GM23248 (cell line): ENCODE measurements at regions not wholly inside any gene's neighbourhood (a gene's known extent, or its start where the extent isn't known, plus 50 kb on each side); places are given as distances from the start of the nearest gene placed in this dataset.
A peak's percentile ranks its signal among the peaks of the same experiment; 100 is the strongest.

Experiments used
- DNase-seq: peaks from one replicate; pipeline ENCODE4 v3.0.0-alpha.2; 2015
- H2AFZ ChIP-seq: fragments of 200-600 bp; sonication (generic); 2 replicates; pipeline ENCODE4 v1.6.1; 2016; ENCODE audit warnings: antibody characterized with exemption
- H3F3A ChIP-seq: fragments of 200-600 bp; sonication (generic); 2 replicates; pipeline ENCODE4 v1.6.1; 2016; ENCODE audit warnings: mild to moderate bottlenecking, antibody characterized with exemption, mixed run types; ENCODE audit not compliant: insufficient read depth
- H3K27ac ChIP-seq: fragments of 200-600 bp; sonication (generic); 2 replicates; pipeline ENCODE4 v1.5.1; 2016; ENCODE audit warnings: mild to moderate bottlenecking
- H3K27me3 ChIP-seq: fragments of 200-600 bp; sonication (generic); replicated peaks from 2 replicates; pipeline ENCODE4 v1.6.1; 2016; ENCODE audit warnings: mild to moderate bottlenecking; ENCODE audit not compliant: insufficient read depth
- H3K36me3 ChIP-seq: fragments of 200-600 bp; sonication (generic); 2 replicates; pipeline ENCODE4 v1.6.1; 2016; ENCODE audit warnings: low read depth, mild to moderate bottlenecking
- H3K4me1 ChIP-seq: fragments of 200-600 bp; sonication (generic); 2 replicates; pipeline ENCODE4 v1.6.1; 2016; ENCODE audit warnings: mild to moderate bottlenecking; ENCODE audit not compliant: insufficient read depth
- H3K4me2 ChIP-seq: fragments of 200-600 bp; sonication (generic); one replicate; pipeline ENCODE4 v1.6.1; 2016; ENCODE audit warnings: mild to moderate bottlenecking; ENCODE audit not compliant: unreplicated experiment
- H3K4me3 ChIP-seq: fragments of 200-600 bp; sonication (generic); 2 replicates; pipeline ENCODE4 v1.5.1; 2016; ENCODE audit warnings: mild to moderate bottlenecking
- H3K79me2 ChIP-seq: fragments of 200-600 bp; sonication (generic); 2 replicates; pipeline ENCODE4 v1.6.1; 2016; ENCODE audit warnings: mild to moderate bottlenecking; ENCODE audit not compliant: insufficient read depth
- H3K9ac ChIP-seq: fragments of 200-600 bp; sonication (generic); 2 replicates; pipeline ENCODE4 v1.6.1; 2016; ENCODE audit warnings: mild to moderate bottlenecking
- H3K9me2 ChIP-seq: fragments of 200-600 bp; sonication (generic); 2 replicates; pipeline ENCODE4 v1.6.1; 2016; ENCODE audit warnings: mixed run types, mild to moderate bottlenecking, moderate library complexity; ENCODE audit not compliant: insufficient read depth
- H3K9me3 ChIP-seq: fragments of 200-600 bp; sonication (generic); one replicate; pipeline ENCODE4 v1.6.1; 2017; ENCODE audit warnings: low read depth
- H4K20me1 ChIP-seq: fragments of 200-600 bp; sonication (generic); 2 replicates; pipeline ENCODE4 v1.6.0; 2016; ENCODE audit not compliant: insufficient read depth
- EZH2 ChIP-seq: fragments of 200-600 bp; sonication (generic); IDR thresholded peaks from 2 replicates; pipeline ENCODE4 v1.6.1; 2018; ENCODE audit warnings: antibody characterized with exemption, mild to moderate bottlenecking; ENCODE audit not compliant: insufficient read depth, poor library complexity, severe bottlenecking
- EZH2phosphoT487 ChIP-seq: fragments of 200-600 bp; sonication (generic); IDR thresholded peaks from 2 replicates; pipeline ENCODE4 v1.6.1; 2018; ENCODE audit warnings: antibody characterized with exemption, moderate library complexity, mild to moderate bottlenecking, low read depth; ENCODE audit not compliant: insufficient read depth
- WGBS, 2 experiments: methylation state at CpG; one replicate each; pipeline ENCODE4 v1.1.6; 2015 to 2017; ENCODE audit warnings: low lambda C conversion rate in 2 of 2, low coverage in 1 of 2; ENCODE audit errors: missing lambda C conversion rate in 2 of 2; 5-methylcytosine and 5-hydroxymethylcytosine counted together
- in situ Hi-C: fragments of 300-500 bp; cut with MboI; formaldehyde crosslinking; loops from 2 replicates; pipeline ENCODE4 v1.15.0; 2020

- Histone ChIP-seq H3K4me1 (no peaks in the 10 kb centered on the region), H4K20me1 (no peaks in the 10 kb centered on the region; the same call in 1 of the 2 replicates), H3F3A (no peaks in the 10 kb centered on the region), H3K27me3 (peaks cover 6% of the 10 kb centered on the region), H3K79me2 (no peaks in the 10 kb centered on the region), H3K9me3 (no peaks in the 10 kb centered on the region), H3K9ac (no peak overlapping the region), H2AFZ (no peak overlapping the region), H3K4me2 (no peak overlapping the region), H3K36me3 (no peaks in the 10 kb centered on the region), H3K4me3 (no peak overlapping the region), H3K27ac (no peak overlapping the region), H3K9me2 (no peaks in the 10 kb centered on the region)
- no peak for TF ChIP-seq EZH2
- TF ChIP-seq EZH2phosphoT487: no peak
- in situ Hi-C loops: no loop called here
- DNase-seq: no peak
- 79 to 85% methylated on average over 6 of the region's 6 CpGs for WGBS, 2 experiments
Measured at GRCh38 chr22:26979294-26979693, 321.9 kb downstream of the MIAT start.

GRCh38 chr22:26981111-26981510 lies 323.7 kb downstream of the MIAT start:
- H3K9ac ChIP-seq: no peak overlapping the region
- H2AFZ ChIP-seq: no peak overlapping the region
- H4K20me1 ChIP-seq: no peaks in the 10 kb centered on the region; the same call in 1 of the 2 replicates
- H3K9me3 ChIP-seq: no peaks in the 10 kb centered on the region
- H3K9me2 ChIP-seq: no peaks in the 10 kb centered on the region
- in situ Hi-C loops: no loop called here
- TF ChIP-seq EZH2: no peak
- no peak for TF ChIP-seq EZH2phosphoT487
- H3K79me2 ChIP-seq: no peaks in the 10 kb centered on the region
- no peaks in the 10 kb centered on the region for H3K4me1 ChIP-seq
- H3K27me3 ChIP-seq: peaks cover 12% of the 10 kb centered on the region; the same call in 1 of the 2 replicates
- no peaks in the 10 kb centered on the region for H3F3A ChIP-seq
- DNase-seq: no peak
- H3K4me2 ChIP-seq: no peak overlapping the region
- no peaks in the 10 kb centered on the region for H3K36me3 ChIP-seq
- WGBS, 2 experiments: 74 to 86% methylated on average over 7 of the region's 7 CpGs
- H3K4me3 ChIP-seq: no peak overlapping the region
- no peak overlapping the region for H3K27ac ChIP-seq

GRCh38 chr22:26981541-26981940 lies 324.2 kb downstream of the MIAT start:
- in situ Hi-C loops: no loop called here
- no peak overlapping the region for H2AFZ ChIP-seq
- H3K9me2 ChIP-seq: no peaks in the 10 kb centered on the region
- H3K4me2 ChIP-seq: no peak overlapping the region
- no peaks in the 10 kb centered on the region for H3K4me1 ChIP-seq
- no peaks in the 10 kb centered on the region for H3K36me3 ChIP-seq
- DNase-seq: no peak
- no peaks in the 10 kb centered on the region for H3K79me2 ChIP-seq
- H3K4me3 ChIP-seq: no peak overlapping the region
- no peak overlapping the region for H3K9ac ChIP-seq
- H3K27ac ChIP-seq: no peak overlapping the region
- peaks cover 12% of the 10 kb centered on the region; the same call in 1 of the 2 replicates for H3K27me3 ChIP-seq
- no peaks in the 10 kb centered on the region for H3F3A ChIP-seq
- 5 to 10% methylated on average over 5 of the region's 5 CpGs for WGBS, 2 experiments
- no peaks in the 10 kb centered on the region; the same call in 1 of the 2 replicates for H4K20me1 ChIP-seq
- TF ChIP-seq EZH2: no peak
- no peak for TF ChIP-seq EZH2phosphoT487
- H3K9me3 ChIP-seq: no peaks in the 10 kb centered on the region

- no peaks in the 10 kb centered on the region for H3K9me2 ChIP-seq
- no peak overlapping the region for H2AFZ ChIP-seq
- peaks cover 12% of the 10 kb centered on the region for H3K27me3 ChIP-seq
- in situ Hi-C loops: no loop called here
- TF ChIP-seq EZH2phosphoT487 (no peak), EZH2 (no peak)
- no peaks in the 10 kb centered on the region for H3K4me1 ChIP-seq
- WGBS, 2 experiments: 22 to 38% methylated on average over 1 of the region's 1 CpG
- H4K20me1 ChIP-seq: no peaks in the 10 kb centered on the region; the same call in 1 of the 2 replicates
- no peaks in the 10 kb centered on the region for H3K36me3 ChIP-seq
- no peaks in the 10 kb centered on the region for H3F3A ChIP-seq
- H3K27ac ChIP-seq: no peak overlapping the region
- peak; percentile 20 for DNase-seq
- H3K4me2 ChIP-seq: no peak overlapping the region
- no peaks in the 10 kb centered on the region for H3K79me2 ChIP-seq
- no peaks in the 10 kb centered on the region for H3K9me3 ChIP-seq
- H3K4me3 ChIP-seq: no peak overlapping the region
- H3K9ac ChIP-seq: no peak overlapping the region
Measured at GRCh38 chr22:26983311-26983710, 325.9 kb downstream of the MIAT start.

GRCh38 chr22:26985206-26985605 lies 327.8 kb downstream of the MIAT start:
- H2AFZ ChIP-seq: no peak overlapping the region
- no peak for DNase-seq
- H3F3A ChIP-seq: no peaks in the 10 kb centered on the region
- no peaks in the 10 kb centered on the region for H3K9me2 ChIP-seq
- H3K27me3 ChIP-seq: peaks cover 12% of the 10 kb centered on the region; the same call in 1 of the 2 replicates
- no peaks in the 10 kb centered on the region for H3K79me2 ChIP-seq
- H3K9ac ChIP-seq: no peak overlapping the region
- in situ Hi-C loops: no loop called here
- H4K20me1 ChIP-seq: no peaks in the 10 kb centered on the region; the same call in 1 of the 2 replicates
- no peaks in the 10 kb centered on the region for H3K9me3 ChIP-seq
- H3K4me2 ChIP-seq: no peak overlapping the region
- TF ChIP-seq EZH2: no peak
- no peak overlapping the region for H3K4me3 ChIP-seq
- H3K4me1 ChIP-seq: no peaks in the 10 kb centered on the region
- H3K27ac ChIP-seq: no peak overlapping the region
- WGBS, 2 experiments: 64 to 71% methylated on average over 2 of the region's 2 CpGs
- H3K36me3 ChIP-seq: no peaks in the 10 kb centered on the region
